NCI-H748 (cell line): ENCODE measurements at regions not wholly inside any gene's neighbourhood (a gene's known extent, or its start where the extent isn't known, plus 50 kb on each side); places are given as distances from the start of the nearest gene placed in this dataset.
"Not testable (repeated sequence)": the region's sequence is repeated elsewhere in the genome, so short reads cannot be mapped to it uniquely, and the experiment has no call there.

Experiments
- DNase-seq: peaks from one replicate; lab custom pipeline; 2025; ENCODE audit not compliant: unreplicated experiment; lab: John Stamatoyannopoulos, UW

DNA sequence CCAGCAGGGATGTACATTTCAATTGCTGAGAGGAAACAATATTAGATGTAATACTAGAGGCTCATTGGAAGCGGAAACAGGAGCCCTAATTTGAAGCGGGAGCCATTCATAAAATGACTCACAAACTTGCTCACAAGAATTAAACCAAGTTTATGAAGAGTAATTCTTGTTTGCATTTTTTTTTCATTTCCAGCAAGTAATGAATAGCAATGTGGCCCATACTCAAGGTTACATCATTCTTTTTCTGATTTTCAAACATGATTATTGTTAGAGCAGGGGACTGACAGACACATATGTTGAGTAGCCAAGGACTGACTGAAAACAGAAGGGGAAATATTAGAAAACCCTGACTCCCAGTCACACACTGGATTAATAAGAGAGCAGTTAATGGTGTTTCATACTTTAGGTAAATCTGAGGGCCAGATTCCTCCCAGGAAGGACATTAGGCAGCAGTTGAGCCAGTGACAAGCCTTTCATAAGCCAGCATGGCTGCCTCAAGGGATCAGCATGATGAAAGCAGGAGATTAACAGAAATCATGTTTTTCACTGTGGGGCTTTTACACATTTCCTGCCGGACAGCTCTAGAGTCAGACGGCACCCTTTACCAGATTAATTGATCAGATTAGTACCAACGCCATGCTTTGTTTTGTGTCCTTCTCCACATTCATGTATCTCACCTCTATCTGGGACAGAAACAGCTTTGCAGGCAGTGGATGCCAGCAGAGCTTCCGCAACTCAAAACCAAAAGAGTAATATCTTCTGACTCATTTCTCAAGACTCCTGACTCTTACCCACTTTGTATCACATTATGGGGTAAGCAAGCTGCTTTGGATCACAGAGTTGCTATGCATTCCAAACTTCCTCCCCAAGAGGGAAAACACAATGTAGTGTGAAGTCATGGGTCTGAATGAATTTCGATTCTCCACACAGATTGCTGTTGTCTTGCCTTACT, 831.6 kb downstream of the KCNA4 start:
- DNase-seq = no peak

DNA sequence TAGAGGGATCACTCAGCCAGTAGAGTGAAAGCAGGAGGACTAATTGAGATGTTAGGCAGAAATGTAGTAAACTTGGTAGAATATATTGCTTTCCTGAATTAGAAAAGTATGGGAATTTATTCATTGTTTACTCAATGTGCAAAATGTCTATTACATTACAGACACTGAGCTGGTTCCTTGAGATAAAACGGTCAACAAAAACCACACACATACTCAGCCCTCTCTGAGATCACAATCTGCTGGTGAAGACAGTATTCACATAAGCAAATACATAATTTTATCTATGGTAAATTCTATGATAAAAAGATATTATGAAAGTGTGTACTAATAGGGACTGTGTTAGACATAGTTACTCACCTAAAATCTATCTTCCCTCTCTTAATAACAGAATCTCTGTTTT, 833.5 kb downstream of the KCNA4 start:
- no peak for DNase-seq

DNA sequence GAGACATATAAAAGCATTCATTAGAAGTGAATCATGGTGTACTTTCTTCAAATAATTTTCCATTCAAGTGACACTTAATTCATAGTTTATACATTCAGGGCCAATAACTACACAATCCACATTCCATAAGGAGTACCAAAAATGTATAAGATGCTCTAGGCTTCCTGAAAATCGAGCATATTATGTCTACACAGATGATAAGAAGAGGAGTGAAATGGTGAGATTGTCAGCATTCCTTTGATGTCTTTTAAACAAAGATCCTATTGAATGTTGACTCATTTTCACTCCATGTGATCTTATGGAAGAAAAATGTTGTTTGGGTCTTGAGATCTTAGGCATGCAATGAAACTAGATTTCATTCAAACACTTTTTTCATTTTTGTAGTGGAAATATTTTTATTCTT, 843.2 kb downstream of the KCNA4 start:
- DNase-seq = no peak

DNA sequence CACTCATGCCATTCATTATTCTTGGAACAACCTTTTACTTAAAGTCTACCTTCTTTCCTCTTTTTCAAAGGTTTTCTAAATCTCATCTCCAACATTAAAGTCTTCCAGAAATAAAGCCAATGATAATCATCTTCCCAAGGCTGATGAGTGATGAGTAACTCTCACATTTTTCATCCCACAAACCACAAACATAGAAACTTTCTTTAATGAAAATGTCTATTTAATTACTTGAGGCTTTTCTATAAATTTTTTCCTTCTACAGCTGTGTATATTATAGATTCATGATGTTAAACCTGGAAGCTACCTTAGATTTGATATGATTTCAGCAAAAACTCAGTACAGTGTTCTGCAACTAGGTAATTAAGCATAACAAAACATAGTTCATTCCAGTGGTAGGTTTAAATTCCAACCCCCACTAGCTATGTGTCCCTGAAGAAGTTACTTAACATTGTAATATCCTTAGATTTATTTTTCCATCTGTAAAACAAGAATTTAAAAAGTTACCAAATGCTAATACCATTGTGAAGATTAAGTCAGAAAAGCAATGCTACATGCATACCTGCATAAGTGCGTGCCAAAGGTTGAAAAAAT, 845.4 kb downstream of the KCNA4 start:
- no peak for DNase-seq

DNA sequence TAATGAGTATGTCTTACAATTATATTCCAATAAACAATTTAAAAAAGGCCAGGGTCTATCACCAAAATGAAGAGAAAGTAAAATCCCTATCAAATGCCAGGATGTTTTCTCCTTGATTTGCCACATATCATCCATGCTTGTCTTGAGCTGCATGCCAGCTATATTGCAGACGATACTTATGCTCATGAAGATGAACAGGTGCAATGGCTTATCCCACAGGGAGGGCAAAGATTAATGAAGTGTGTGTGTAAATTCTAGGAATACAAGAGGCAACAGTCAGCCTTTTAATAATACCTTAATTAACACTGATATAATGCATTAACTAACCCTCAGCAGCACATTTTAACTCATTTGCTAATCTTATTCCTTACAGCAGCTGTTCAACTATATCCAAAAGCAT, 850.5 kb downstream of the KCNA4 start:
- DNase-seq = peak; percentile 56

DNA sequence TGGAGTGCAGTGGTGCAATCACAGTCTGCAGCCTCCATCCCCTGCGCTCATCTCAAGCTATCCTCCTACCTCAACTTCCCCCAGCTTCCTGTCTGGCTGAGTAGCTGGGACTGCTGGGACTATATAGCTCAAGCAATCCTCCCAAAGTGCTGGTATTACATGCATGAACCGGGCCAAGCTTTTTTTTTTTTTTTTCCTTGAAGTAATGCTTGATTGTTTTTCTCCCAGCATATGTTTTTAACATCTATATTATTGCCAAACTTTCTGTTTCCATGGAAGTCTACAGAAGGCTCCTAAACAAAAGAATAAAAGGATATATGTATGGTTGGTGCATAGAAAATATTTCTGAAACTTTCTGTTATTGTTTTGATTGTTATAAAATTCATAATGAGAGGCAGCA, 853.6 kb downstream of the KCNA4 start:
- DNase-seq = no peak

DNA sequence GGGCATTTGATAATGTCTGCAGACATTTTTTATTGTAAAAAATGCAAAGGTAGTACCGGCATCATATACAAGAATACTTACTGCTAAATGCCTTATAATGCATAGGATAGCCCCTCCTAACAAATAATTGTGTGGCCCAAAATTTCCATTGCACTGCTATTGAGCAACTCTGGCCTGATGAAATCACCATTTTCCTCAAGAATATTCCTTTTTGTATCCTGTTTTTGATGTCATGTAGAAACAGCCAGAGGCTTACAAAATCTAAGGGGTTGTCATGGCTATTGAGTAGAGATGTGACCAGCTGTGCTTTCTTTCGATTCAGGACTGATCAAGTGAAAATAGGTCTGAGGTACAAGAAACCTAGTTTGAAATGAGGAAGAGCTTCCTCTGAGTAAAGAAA, 854.3 kb downstream of the KCNA4 start:
- no peak for DNase-seq

DNA sequence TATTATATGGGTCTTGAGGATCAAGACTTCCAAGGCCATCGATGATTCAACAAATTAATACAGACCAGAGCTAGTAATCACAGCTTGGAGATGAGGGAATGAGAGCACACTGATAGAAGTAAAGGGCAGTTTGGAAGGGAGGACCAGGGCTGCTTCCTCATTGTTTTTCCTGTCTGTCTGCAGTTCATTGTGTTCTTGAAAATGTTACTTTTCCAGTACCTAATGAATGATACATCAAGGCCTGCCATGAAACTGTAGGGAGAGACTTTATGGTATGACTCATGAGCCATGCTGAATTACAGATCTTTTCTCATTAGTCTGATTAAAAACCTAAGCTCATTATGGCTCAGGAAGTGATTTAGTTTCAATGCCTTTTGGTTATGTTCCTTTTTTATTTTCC, 855.6 kb downstream of the KCNA4 start:
- DNase-seq = peak; percentile 9

DNA sequence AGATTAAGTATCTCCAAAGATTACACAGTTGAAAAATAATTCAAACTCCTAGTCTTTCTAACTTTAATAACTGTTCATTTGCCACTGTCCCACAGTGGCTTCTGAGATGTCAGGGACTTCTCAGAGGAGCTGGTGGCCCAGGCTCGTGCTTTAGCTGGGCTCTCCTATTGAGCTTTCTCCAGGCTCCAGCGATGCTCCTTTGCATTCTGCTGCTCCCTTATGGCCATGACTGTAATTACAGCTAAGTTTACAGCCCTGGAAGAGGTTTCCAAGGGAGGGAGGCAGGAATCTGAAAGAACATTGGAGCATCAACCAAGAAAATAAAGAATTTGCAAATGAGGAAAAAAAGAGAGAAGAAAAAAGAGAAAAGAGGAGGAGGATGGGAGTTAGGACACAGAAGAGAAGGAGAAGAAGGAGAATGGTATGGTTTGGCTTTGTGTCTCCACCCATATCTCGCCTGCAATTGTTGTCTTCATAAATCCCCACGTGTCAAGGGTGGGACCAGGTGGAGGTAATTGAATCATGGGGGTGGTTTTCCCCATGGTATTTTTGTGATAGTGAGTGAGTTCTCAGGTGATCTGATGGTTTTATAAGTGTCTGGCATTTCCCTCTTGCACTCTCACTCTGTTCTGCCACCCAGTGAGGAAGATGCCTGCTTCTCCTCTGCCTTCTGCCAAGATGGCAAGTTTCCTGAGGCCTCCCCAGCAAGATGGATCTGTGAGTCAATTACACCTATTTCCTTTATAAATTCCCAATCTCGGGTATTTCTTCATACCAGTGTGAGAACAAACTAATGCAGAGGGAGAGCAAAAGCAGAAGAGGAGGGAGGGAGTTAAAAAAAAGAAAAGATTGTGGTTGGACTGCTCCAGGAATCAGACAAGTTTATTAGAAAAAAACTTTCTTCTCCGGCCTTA, 857.0 kb downstream of the KCNA4 start:
- DNase-seq = peak; percentile 80

DNA sequence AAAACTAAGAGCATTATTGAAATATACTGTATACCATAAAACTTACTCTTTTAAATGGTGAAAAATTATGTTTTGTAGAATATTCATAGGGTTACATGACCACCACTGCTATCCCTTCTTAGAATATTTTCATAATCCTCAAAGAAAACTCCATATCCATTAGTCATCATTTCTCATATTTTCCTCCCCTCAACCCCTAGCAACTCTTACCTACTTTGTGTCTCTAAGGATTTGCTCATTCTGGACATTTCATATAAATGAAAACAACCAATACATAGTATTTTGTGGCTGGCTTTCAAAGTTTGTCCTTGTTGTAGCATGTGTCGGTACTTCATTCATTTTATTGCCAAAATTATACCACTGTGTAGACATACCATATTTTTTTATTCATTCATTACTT, 863.8 kb downstream of the KCNA4 start:
- DNase-seq = no peak

DNA sequence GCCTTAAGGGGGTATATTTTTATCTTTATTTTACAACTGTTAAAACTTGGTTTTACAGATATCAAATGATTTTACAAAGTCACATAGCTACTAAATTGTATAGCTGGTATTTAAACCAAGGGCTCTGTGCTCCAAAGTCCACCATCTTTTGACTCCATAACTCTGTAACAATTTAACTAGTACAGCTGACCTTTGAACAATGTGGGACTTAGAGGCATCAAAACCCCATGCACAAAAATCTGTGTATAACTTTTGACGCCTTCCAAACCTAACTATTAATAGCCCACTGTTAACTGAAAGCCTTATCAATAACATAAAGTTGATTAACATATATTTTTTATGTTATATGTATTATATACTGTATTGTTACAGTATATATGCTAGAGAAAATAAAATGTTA, 874.3 kb downstream of the KCNA4 start:
- not testable (repeated sequence) for DNase-seq

DNA sequence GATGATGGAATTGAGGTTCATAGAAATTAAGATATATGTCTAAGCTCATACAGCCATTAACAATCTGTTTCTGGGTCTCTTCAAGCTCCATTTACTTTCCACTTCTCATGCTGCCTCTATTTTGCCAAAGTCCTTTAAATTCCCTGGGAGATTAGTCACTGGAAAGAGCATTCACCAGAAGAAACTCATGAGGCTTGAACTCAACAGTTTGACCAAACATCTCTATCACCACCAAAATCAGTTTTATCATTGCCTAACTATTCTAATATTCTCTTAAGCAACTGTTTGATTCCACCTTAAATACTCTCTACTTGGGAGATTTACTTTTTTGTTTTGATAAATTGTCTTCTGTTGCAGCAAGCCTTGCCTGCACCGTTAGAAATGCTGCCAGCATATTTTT, 881.3 kb downstream of the KCNA4 start:
- no peak for DNase-seq

DNA sequence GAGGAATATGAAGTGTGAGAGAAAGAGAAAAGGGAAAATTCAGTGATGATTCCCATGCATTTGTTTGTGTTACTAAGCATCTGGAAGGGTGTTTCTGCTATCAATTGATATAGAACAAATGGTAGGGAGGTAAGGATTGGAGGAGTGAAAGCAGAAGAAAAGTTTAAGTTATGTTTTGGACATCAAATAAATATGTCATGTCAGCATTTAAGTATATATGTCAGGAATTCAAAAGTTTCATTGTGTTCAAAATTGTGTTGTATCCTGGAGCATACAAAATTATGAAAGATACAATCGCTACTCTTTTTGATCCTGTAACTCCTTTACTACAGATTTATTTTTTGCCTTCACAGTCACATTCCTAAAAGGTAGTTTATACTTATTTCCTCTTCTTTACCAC, 885.8 kb downstream of the KCNA4 start:
- DNase-seq = no peak

DNA sequence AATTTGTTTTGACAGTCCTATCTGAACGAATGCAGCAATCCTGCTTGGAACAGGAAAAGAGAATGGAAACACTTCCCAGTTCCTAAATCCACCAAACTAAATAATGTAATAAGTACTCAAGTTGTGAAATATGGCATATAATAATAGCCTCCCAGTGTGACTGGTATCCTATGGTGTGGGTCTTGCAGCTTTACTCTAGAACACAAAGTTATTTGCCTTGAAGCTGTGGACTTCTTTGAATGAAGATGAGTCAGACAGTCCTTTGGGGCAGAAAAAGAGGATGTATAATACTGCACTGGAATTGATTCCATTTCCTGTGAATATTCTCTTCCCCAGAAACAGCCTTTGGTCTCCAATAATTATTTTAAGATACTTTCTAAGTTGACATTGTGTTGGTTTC, 887.0 kb downstream of the KCNA4 start:
- DNase-seq = no peak

DNA sequence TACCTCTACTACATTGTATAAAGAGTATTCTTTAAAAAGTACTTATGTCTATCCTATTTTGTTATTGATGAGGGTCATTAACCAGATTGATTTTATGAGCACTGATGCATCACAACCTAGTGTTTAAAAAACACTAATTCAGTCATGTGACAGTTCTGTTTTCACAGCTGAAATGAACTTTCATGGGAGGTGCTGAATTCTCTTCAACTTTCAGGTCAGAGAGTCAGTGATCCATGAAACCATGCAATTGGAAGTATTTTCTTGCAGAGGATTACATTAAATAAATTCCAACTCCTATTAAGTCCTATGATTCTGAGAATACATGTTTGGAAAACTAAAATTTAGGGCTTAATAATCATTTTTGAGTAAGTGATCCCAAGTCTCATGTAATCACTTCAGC, 889.4 kb downstream of the KCNA4 start:
- DNase-seq = no peak

DNA sequence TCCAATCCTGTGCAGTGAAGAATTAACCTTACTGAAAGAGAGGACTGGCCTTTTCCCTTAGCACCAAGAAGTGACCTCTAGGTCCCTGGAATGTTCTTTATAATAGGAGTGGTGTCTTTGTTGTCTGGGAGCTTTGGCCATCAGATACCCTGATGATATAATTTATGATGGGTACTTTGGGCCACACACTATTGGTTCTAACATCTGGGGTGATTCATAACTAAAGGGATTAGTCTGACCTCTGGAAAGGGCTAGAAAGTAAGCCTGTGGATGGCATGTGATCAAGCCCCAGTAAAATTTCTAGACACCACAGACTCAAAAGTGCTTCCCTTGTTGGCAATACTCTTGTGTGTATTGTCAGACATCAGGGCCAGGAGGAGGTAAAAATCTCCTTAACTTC, 891.2 kb downstream of the KCNA4 start:
- DNase-seq = no peak

DNA sequence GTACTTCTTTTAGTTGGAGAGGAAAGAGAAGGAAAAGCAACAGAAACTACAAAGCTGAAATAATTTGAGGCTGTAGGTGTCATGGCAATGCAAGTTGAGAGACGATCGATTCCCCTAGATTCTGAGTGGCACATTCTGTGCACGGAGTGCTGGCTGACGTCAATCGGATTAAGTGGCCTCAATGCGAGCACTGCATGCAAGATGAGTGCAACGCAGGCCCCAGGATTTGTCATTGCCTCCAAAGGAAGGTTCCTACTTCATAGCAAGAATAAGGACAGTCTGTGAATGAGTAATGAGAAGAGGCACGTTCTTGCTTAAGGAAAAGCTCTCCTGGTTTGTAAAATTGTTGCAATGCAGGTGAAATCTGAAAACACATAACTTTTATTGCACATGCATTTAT, 892.4 kb downstream of the KCNA4 start:
- DNase-seq = no peak

DNA sequence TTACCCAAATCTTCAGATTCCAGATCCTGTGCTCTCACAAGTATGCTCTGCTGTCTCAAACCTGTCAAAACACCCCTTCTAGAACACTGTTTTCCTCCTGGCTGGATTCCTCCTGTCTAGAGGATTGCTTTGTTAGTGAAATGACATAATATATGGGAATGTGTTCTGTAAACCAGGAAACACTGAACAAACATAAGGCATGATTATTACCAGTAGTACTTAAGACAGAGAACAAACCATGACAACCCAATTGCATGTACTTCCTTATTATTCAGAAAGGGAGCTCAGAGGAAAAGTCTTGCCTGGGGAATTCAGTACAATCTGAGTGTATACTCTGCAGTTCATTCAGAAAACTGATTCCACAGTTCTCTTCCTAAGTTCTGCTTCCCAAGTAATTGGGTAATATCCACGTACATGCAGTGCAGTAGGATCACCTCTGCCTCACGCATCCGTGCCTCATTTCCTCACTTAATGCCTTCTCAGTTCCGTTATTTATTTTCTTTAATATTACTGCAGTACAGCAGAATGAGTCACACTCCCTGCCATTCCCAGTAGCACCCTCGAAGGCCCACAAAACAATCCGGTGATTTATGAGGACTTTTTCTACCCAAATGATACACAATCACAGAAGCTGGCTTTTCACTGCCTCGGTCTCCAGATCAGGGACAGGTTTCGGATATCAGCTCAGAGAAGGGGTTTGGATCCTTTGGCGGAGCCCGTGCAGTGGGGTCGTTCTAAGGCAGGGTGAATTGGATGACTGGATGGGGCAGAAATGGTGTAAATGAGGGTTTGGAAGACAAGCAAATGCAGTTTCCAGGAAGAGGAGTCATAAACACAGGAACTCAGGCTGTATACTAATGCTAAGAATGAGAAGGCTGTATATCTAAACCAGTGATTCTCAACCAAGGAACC, 896.9 kb downstream of the KCNA4 start:
- no peak for DNase-seq

DNA sequence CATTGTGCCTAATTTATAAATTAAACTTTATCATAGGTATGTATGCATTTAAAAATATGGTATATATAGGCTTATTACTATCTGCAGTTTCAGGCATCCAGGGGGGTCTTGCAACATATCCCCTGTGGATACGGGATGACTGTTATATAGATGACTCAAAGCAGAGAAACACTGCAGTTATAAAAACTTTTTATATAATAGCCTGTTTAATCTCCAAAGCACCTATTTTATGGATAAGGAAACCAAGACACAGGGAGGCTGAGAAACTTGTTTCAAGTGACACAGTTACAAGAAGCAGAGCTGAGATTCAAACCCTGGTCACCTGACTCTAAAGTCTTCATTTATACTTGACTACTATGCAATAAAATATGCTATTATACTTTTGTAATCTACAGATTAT, 897.7 kb downstream of the KCNA4 start:
- DNase-seq = no peak

DNA sequence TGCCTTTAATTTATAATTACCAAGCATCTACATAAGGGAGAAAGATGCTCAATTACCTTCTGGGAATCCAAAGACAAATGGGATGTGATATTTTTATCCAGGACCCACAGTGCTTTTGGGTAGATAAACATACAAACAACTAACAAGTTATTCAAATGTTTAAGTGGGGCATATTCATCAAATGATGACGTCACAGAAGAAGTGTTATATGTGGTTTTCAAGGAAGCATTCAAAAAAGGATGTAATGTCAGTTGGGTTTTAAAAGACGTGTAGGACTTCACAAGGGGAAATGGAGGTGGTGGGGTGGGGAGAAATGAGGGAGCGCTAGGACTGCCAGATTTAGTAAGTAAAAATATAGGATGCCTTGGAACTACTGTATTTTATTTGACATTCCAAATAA, 915.9 kb downstream of the KCNA4 start:
- no peak for DNase-seq

DNA sequence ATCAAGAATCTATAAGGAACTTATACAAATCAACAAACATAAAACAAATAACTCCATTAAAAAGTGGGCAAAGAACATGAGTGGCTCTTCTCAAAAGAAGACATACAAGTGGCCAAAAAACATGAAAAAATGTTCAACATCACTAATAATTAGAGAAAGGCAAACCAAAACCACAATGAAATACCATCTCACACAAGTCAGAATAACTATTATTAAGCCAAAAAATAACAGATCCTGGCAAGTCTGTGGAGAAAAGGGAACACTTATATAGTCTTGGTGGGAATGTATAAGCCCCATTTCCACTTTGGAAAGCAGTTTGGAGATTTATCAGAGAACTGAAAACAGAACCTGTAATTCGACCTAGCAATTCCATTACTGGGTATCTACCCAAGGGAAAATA, 921.0 kb downstream of the KCNA4 start:
- no peak for DNase-seq
